DMS 273 (cell line): ENCODE measurements at regions not wholly inside any gene's neighbourhood (a gene's known extent, or its start where the extent isn't known, plus 50 kb on each side); places are given as distances from the start of the nearest gene placed in this dataset.
A peak's percentile ranks its signal among the peaks of the same experiment; 100 is the strongest.

Experiments used
- DNase-seq: peaks from one replicate; lab custom pipeline; 2025; ENCODE audit not compliant: unreplicated experiment; lab: John Stamatoyannopoulos, UW

DNA sequence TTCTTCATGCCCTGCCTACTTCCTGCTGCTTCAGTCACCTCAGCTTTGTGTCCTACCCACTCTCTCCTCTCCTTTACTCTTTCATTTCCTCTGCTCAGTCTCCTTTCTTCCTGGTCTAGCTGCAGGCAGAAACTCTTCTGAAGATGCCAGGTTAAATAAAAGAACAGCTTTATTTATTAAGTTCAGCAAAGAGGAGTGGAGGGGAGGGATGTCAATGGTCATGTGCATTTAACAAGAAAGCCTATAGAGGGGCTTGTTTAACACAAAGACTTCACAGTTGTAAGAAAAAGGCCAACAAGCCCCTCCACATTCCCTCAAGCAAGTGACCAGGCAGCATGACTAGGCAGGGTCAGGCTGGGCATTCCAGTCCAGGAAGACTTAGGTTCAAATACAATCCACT is 609.2 kb downstream of the INSC start:
- DNase-seq: no peak

DNA sequence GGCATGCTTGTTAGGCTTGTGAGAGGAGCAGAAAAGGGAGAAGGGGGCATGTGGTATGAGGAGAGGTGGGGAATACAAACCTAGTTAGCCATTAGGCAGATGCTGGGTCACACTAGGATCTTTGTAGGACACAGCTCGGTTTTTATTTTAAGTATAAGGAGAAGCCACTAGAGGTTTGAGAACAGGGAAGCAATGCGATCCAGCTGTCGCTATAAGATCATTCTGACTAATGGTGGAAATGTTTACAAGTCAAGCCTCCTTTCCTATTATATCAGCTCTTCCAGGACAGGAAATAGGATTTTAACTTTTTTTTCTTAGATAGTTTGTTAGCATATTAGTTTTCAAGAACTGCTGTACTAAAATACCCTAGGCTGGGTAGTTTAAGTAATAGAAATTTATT is 609.9 kb downstream of the INSC start:
- DNase-seq: no peak

DNA sequence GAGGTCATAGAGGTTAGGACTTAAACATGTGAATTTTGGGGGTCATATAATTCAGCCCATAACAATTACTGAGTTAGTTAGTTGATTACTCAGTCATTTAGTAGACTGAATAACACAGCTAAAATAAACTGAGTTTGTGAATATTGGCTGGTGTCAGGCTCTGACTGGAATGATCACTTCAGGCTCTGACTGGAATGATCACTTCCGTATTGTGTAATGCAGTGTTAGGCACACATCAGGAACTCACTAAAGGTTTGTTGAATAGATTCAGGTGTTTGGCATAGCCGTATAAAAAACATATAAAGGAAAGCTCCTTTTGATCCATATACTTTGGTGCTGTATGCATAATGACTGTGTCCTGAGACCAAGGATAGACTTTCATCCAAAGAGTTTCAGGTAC is 610.5 kb downstream of the INSC start:
- DNase-seq: no peak

DNA sequence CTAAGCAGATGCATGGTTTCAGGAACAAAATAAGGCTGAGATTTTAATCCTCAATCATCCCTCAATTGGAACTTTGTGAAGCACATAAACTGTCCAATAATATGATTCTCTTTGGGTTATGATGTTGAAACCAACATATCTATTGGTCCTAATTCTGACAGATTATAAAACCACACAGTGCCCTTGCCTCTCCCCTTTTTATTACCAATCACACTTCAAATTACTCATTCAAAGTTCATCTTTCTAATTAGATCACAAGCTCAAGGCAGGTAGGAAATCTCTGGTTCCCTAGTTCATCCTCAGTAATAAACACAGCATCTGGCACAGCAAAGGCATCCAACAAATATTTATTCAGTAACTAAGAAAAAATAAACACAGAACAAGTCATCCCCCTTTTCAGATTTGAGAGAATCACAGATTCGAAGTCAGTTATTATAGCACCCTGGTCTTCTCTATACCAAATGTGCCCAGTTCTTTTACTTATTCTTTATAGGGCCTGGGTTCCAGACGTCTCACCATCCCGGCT is 611.6 kb downstream of the INSC start:
- no peak for DNase-seq

DNA sequence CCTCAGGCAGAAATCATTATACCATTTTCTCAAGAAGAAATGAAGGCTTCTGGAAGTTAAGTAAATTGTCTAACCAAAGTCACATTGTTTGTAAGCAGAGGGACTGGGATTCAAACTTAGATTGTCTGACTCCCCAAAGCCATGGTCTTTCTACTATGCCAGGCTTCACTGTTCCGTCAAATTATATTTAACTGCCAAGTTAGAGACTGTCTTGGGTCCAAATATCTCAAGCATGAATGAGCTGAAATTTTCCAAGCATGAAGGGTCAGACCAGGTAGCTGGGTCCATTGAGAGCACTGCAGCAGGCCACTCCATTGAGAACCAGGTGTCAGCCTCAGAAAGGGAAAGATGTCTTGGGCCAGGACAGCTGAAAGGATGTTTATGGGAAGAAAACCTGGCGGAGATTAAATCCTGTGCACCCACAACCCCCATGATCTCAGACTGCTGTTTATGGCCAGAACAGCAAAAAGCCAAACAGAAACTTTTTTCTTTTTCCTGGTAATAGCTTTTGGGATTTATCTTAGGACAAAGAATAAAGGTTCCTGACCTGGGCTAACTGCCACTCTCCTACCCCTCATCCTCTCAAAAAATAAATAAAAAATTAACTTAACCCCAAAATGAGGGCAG is 612.3 kb downstream of the INSC start:
- no peak for DNase-seq

DNA sequence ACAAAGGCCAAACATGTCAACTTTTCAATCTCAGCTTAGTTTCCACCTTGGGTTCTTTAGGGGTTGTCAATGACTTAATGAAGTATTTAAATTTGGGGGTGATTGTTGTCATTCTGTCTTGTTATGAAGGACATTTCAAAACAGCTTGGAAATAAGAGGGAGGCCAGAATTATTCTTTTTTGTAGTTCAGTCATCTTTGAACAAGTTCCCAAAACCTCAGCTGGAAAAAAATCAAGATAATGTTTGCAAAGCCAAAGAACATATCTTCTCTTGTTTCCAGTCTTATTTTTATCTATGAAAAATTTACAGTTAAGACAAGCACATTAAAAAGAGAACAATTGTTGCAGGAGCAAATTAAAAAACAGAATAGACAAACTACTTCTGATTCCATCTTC is 612.8 kb downstream of the INSC start:
- no peak for DNase-seq

DNA sequence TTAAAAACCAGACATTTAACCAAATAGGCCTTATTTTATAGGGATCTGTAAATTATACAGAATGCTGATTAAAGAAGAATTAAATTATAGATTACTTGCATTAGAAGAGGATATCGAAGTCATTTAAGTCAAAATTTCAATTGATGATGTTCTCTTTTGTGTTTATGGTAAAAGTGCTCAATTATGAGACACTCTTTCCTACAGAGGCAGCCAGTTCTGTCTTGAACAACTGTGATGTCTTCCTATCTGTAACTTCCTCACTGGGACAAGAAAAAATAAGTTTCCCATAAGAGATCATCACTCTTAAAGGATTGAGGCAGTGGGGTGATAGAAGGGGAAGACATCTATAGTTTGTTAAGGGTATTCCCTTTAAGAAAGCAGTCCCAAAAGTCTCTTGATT is 613.5 kb downstream of the INSC start:
- DNase-seq: no peak

DNA sequence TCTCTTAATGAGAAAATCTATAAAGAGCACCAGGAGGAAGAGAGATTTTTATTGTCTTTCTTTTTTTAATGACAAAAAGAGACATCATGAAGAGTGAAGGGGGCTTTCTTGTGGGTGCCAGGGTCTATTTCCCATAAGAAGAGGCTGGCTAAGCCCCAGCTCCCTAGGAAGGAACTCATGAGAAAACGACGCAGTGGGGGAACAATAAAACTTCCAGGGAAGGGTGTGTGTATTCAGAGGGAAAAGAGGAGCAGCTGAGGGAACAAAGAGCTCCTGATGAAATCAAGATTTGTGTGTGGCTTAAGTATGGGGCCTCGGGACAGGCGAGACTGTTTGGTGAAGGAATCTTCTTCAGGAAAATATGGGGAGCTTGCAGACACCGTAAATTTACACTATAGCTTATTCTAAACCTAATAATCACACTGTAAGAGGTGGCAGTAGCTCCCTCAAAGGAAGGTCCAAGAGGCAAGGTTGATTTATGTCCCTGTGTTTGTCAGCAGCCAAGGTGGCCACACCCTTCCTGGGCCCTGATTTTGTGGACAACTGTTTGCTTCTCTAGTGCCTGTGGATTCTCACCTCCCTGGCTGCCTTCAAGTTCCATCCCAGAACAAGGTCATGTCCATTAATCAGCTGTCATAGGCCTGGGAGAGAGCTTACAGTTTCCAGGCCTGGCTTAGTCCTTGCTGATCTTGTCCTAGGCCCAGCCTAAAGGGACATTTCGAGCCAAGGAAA is 615.7 kb downstream of the INSC start:
- no peak for DNase-seq

DNA sequence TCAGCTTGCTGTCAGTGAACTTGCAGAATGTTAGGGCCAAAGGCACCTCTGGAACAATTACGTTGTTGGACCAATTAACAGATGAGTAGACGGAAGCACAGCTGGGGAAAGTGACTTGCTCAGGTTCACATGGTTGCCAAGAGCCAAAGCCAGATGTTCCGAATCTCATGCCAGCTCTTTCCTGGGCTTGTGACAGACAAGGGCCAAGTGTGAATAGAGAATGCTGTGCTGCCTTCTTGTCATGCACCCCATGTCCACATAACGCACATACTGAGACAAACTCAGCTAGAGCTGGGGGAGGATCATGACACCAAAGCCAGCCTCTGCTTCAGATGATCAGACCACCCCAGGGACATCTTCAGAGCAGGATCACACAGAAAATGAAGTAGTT is 616.3 kb downstream of the INSC start:
- peak; percentile 8 for DNase-seq

DNA sequence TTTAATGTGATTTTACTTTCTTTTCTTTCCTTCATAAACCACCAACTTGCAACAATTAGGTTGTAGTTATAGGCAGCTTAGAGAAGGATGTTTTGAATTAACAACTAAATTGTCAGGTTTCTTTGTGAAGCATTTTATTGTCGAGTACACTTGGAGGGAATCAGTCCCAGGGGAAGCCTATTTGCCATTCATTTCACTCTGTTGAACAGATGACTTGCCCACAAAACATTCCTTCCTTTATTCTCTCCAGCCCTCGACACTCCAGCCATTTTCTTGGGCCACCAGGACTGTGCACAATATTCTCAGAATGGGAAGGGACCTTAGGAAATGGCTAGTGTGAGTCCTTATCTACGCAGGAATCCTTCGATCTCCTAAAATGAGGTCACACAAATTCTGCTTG is 620.6 kb downstream of the SOX6 start:
- no peak for DNase-seq

DNA sequence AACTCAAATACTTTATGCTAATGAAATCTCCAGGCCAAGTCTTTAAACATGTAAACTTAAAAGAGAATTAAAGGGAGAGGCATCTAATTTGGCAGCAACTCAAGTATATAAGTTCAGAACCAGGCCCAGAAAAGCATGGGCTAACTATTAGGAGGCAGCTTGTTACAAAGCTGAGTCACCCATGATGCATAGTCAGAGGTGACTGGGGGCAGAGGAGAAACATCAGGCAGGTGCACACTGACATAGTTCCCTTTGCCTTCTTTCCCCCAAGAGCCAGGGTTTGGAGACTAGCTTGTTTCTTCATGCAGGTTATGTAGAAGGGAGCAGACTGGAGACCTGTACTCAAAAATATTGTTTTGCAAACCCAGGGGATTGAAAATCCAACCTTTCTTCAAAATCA is 619.0 kb downstream of the SOX6 start:
- DNase-seq: no peak

DNA sequence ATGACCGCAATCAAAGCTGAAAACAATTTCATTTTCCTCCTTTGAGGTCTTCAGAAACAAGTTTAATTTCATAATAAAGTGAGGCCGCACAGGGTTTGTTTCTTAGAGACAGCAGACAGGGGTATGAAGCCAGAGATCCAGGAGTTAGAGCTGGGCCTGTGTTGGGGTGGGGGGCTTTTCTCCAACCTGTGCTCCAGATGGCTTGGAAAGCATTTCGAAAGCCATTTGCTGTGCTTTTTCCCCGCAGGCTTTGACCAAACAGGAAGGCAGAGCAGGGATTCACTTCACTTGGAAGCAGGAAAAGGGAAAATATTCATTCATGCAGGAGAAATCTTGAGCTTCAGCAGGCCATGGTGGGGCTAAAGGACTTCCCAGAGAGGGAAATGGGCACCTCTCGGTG is 617.4 kb downstream of the SOX6 start:
- DNase-seq: no peak

DNA sequence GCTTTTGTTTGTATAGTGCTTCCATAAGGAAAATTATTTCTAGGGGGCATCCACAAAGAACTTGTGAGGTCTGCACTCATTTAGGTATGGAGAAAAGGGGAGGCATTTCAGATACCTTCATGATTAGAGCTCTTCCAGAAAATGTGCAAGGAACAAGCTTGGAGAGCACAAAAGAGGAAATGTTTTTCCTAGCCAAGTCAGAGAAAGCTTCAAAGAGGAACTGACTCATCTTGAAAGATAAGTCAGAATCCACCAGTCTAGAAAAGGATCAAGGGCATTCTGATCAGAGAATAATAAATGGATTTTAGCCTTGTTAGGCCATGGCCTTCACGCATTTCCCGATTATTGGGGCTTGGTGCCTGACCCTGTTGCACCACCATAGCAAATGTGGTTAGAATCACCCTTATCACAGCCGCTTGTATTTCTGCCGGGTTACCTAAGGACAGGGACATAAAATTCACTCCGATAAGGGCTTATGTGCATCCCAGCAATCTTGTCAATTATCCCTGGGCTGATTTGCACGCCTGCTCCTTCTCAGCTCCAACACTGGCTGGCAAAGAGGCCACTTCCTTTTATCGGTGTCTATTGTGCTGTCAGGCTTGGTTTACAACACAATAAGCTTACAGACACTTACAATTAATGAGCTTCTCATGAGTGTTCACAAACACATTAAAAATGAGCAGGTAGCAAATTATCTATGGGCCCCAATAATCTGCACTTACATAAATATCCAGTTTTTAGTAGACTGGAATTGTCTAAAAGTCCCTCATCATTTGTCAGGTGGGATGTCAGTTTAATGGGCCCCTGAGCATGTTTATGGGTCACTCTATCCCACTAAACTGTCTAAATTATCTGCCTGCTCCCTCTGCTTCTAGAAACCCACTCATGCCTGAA is 613.5 kb downstream of the SOX6 start:
- no peak for DNase-seq

DNA sequence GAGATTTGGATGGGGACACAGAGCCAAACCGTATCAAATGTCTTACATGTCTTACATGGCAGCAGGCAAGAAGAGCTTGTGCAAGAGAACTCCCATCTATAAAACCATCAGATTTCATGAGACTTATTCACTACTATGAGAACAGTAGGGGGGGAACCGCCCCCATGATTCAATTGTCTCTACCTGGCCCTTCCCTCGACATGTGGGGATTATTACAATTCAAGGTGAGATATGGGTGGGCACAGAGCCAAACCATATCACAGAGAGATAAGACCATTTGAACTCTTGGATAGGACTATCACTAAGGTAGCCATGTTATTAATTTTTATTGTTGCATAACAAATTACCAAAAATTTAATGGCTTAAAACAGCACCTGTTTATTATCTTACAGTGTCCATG is 611.7 kb downstream of the SOX6 start:
- DNase-seq: no peak

DNA sequence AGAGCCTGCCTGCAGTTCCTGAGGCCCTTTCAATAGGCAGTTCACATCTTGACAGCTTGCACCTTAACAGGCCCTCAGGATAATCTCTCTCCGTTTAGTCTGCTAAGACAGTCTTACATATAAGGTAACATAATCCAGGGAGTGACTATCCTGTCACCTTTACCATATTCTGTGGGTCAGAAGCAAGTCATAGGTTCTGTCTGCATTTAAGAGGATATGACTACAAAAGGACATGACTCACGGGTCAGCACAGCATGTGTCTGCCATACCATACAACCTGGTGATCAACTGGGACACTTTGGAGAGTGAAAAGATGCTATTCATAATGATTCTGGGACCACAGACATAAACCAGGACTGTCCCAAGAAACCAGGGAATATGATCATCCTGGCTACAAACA is 611.1 kb downstream of the SOX6 start:
- DNase-seq: no peak

DNA sequence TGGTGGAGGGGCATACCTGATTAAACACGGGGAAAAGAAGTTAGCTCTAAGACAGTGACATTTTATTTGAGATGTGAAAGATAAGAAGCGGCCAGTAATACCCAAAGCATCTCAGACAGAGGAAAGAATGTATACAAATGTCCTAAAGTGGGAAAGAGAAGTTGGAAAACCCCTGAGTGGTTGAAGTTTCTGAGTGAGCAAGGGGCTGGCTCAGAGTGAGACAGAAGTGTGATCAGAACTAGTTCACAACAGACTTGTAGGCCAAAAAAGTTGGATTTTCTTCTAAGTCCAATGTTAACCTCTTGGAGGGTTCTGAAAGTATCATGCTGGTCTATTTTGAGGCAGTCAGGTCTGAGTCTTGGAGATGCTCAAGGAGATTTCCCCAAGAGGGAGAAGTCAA is 608.7 kb downstream of the SOX6 start:
- DNase-seq: no peak

DNA sequence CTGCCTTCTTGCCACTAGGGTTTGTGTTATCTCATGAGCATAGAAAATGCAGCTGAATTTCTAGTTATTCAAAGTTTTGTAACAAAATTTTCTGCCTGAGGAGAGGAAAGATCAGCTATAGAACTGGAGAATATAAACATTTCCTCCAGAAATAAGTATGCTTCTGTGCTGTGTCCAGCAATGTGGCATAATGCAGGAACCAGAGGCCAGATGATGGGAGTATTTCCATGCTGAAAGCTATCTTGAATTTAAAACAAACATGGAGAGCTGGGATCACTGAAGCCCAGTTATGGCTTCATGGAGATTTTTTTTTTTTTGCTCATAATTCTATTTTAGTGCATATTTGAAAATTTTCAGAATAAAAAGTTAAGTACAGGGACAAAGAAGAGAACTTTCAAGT is 608.2 kb downstream of the SOX6 start:
- DNase-seq: no peak

DNA sequence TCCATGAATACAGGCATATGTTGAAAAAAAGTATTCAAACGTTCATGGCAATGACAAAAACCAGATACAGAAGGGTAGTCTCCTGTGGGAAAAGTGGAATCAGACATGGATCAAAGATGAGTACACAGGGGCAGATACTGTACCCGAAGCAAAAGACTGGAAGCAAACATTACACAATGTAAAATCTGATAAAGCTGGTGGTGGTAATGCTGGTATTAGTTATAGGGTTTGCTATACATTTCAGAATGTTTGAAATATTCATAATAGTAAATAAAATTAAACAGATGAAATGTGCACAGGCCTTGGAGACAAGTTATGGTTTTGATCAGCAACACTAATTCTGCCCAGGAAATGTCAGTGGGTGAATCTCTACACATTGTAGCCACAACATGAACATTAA is 607.6 kb downstream of the SOX6 start:
- no peak for DNase-seq

DNA sequence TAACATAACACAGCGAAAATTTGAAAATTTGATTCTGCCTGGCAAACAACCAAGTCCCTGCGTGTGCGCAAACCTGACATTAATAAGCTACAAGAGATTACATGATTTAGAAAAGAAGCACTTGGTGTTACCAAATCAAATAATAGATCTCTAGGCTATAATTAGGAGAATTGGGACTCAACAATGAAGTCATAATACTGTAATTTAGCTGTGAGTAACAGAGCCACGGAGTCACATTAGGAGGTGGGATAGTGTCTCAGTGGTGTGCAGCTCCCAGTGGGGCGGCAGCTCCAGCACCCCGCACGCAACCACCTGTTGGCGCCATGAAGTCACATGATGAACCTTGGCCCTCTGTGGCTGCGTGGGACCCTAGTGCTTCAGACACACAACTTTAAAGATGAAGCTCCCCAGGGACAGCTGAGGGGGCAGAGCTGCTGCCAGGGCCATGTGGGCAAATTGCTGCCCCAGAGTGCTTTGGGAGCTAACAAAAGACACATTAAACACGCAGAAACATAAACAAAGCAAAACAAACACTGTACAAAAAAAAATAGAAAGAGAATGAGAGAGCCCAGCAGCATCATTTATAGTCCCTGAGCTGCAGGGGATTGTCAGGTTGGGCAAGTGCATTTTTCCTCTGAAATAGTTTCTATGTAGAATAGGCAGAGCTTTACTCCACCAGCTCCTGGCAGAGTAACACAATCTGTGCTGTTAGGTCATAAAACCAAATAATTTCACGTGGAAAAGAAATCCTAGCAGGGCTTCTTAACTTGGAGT is 605.6 kb downstream of the SOX6 start:
- DNase-seq: no peak

DNA sequence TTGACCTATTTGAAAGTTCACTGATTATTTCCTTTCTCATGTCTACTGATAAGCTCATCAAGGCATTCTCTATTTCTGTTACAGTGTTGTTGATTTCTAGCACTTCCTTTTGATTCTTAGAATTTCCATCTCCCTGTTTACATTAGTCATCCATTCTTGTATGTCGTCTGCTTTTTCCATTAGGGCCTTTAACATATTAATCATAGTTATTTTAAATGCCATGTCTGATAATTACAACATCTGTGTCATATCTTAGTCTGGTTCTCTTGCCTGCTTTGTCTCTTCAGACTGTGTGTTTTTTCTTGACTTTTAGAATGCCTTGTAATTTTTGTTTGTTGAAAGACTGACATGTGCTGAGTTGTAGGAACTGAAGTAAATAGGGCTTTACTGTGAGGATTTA is 602.1 kb downstream of the SOX6 start:
- DNase-seq: no peak

DNA sequence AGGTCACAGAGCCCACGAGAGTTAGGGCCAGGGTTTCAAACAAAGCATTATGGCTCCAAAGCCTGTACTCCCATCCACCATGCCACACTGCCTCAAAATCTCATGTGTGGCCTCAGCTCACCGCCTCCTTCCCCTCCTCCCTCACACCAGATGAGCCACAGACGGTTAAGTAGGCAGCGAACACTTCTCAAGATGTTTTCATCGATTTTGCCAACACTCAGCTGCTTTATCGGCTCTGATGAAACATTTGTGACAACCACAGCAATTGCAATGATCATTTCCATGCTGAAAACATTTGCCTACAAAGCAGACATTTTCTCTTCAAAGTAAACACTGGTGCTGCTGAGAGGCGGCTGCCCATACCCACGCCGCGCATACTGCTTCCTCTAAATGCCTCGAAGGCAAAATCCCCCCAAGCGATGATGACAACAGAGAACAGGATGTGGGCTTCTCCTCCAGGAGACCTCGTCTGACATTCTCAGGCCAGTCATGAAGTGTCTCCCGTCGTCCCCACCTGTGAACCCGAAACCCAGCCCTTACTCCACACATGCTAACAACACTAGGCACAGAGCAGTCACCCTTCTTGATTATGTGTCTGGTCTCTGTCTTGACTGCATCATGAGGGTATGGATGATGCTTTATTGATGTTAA is 599.2 kb downstream of the SOX6 start:
- DNase-seq: no peak
